Neuronal stem cell (in vitro differentiated cells): ENCODE measurements at regions not wholly inside any gene's neighbourhood (a gene's known extent, or its start where the extent isn't known, plus 50 kb on each side); places are given as distances from the start of the nearest gene placed in this dataset.

Experiments used
- DNase-seq: peaks from one replicate; pipeline ENCODE4 v3.0.0-alpha.2; 2013; ENCODE audit warnings: low spot score
- H2AFZ ChIP-seq: one replicate; pipeline ENCODE4 v1.6.1; 2013; ENCODE audit warnings: mild to moderate bottlenecking, low read length, inconsistent platforms
- H2AK5ac ChIP-seq: 2 replicates; pipeline ENCODE4 v1.6.1; 2013; ENCODE audit warnings: low read depth, mild to moderate bottlenecking, inconsistent platforms, low read length, moderate library complexity, mixed read lengths
- H2BK120ac ChIP-seq: 2 replicates; pipeline ENCODE4 v1.6.1; 2013; ENCODE audit warnings: low read depth, mild to moderate bottlenecking, inconsistent platforms, low read length, moderate library complexity, mixed read lengths
- H2BK12ac ChIP-seq: one replicate; pipeline ENCODE4 v1.6.1; 2013; ENCODE audit warnings: low read length, inconsistent platforms
- H2BK15ac ChIP-seq: 2 replicates; pipeline ENCODE4 v1.6.1; 2013; ENCODE audit warnings: mild to moderate bottlenecking, low read length, inconsistent platforms, mixed read lengths
- H2BK5ac ChIP-seq: one replicate; pipeline ENCODE4 v1.6.1; 2013; ENCODE audit warnings: inconsistent platforms, mild to moderate bottlenecking, low read length, moderate library complexity
- H3K14ac ChIP-seq: one replicate; pipeline ENCODE4 v1.6.1; 2013; ENCODE audit warnings: low read length, inconsistent platforms
- H3K18ac ChIP-seq: 2 replicates; pipeline ENCODE4 v1.6.1; 2013; ENCODE audit warnings: low read length, inconsistent platforms
- H3K23ac ChIP-seq: 2 replicates; pipeline ENCODE4 v1.6.1; 2013; ENCODE audit warnings: low read depth, mild to moderate bottlenecking, mixed read lengths, low read length, inconsistent platforms; ENCODE audit not compliant: poor library complexity
- H3K27ac ChIP-seq: replicated peaks from 3 replicates; pipeline ENCODE4 v1.5.1; 2013; ENCODE audit warnings: low read length, inconsistent platforms
- H3K27me3 ChIP-seq, 3 experiments: 2 replicates each; pipeline ENCODE4 v1.6.1; 2013; ENCODE audit warnings: low read length in 3 of 3, mild to moderate bottlenecking in 2 of 3, inconsistent platforms in 1 of 3, low read depth in 1 of 3, mixed read lengths in 1 of 3, moderate library complexity in 1 of 3; ENCODE audit not compliant: control insufficient read depth in 3 of 3, insufficient read depth in 3 of 3
- H3K36me3 ChIP-seq, 2 donors: replicated peaks in 1 of 2; 2 replicates each; pipeline ENCODE4 v1.6.1; 2013; ENCODE audit warnings: low read length in 2 of 2; ENCODE audit not compliant: control insufficient read depth in 2 of 2, insufficient read depth in 2 of 2
- H3K4ac ChIP-seq: 2 replicates; pipeline ENCODE4 v1.6.1; 2013; ENCODE audit warnings: inconsistent platforms, mild to moderate bottlenecking, low read length, moderate library complexity
- H3K4me1 ChIP-seq, 2 donors: 1 replicate in 1 of 2; 2 replicates in 1 of 2; pipeline ENCODE4 v1.6.1; 2013; ENCODE audit warnings: low read length in 2 of 2, low read depth in 1 of 2; ENCODE audit not compliant: control insufficient read depth in 2 of 2, insufficient read depth in 1 of 2
- H3K4me2 ChIP-seq: one replicate; pipeline ENCODE4 v1.6.1; 2013; ENCODE audit warnings: mild to moderate bottlenecking, low read length, inconsistent platforms; ENCODE audit not compliant: insufficient read depth, poor library complexity, severe bottlenecking
- H3K4me3 ChIP-seq, 2 donors: 2 replicates each; pipeline ENCODE4 v1.5.1; 2013; ENCODE audit warnings: low read length in 2 of 2, mild to moderate bottlenecking in 2 of 2, inconsistent platforms in 1 of 2, moderate library complexity in 1 of 2
- H3K79me1 ChIP-seq: one replicate; pipeline ENCODE4 v1.6.1; 2013; ENCODE audit warnings: low read depth, mild to moderate bottlenecking, inconsistent platforms, low read length, moderate library complexity
- H3K9ac ChIP-seq: one replicate; pipeline ENCODE4 v1.6.1; 2013; ENCODE audit warnings: mild to moderate bottlenecking, low read depth, low read length, inconsistent platforms; ENCODE audit not compliant: poor library complexity
- H3K9me3 ChIP-seq, 2 donors: replicated peaks in 1 of 2; 2 replicates each; pipeline versions ENCODE3 to v1.6.1; 2013; ENCODE audit warnings: low read length in 2 of 2, mild to moderate bottlenecking in 2 of 2, inconsistent platforms in 1 of 2, low read depth in 1 of 2, mixed read lengths in 1 of 2, moderate library complexity in 1 of 2; ENCODE audit not compliant: control insufficient read depth in 2 of 2, insufficient read depth in 1 of 2
- H4K8ac ChIP-seq: one replicate; pipeline ENCODE4 v1.6.1; 2013; ENCODE audit warnings: low read depth, mild to moderate bottlenecking, inconsistent platforms, low read length, moderate library complexity
- H4K91ac ChIP-seq: one replicate; pipeline ENCODE4 v1.6.1; 2013; ENCODE audit warnings: low read length, low read depth, mild to moderate bottlenecking, inconsistent platforms; ENCODE audit not compliant: poor library complexity
- WGBS, 2 donors: extraction: QIAGEN DNeasy Blood & Tissue Kit; methylation state at CpG; one replicate each; pipeline ENCODE4 v1.1.7; 2013; ENCODE audit warnings: missing lambda C conversion rate in 2 of 2, mixed read lengths in 1 of 2; ENCODE audit not compliant: insufficient read length in 2 of 2, insufficient replicate concordance in 1 of 2; ENCODE audit errors: extremely low coverage in 2 of 2; 5-methylcytosine and 5-hydroxymethylcytosine counted together

GRCh38 chr5:162558120-162558519 lies 490.5 kb downstream of the GABRG2 start:
- H3K27me3 ChIP-seq, result no peaks in the 10 kb centered on the region
- no peaks in the 10 kb centered on the region for H3K36me3 ChIP-seq
- no peak overlapping the region for H2BK120ac ChIP-seq
- no peak overlapping the region for H3K14ac ChIP-seq
- WGBS, 2 donors, result no CpG with 5 or more reads among the region's 6 CpGs
- H2AFZ ChIP-seq, result no peak overlapping the region
- no peak overlapping the region for H3K9ac ChIP-seq
- no peak overlapping the region for H3K4me3 ChIP-seq
- no peak overlapping the region for H2BK5ac ChIP-seq
- H2BK15ac ChIP-seq, result no peak overlapping the region
- H4K91ac ChIP-seq, result no peak overlapping the region
- H2AK5ac ChIP-seq, result no peak overlapping the region
- no peak overlapping the region for H3K23ac ChIP-seq
- no peaks in the 10 kb centered on the region for H3K9me3 ChIP-seq
- no peak for DNase-seq
- no peak overlapping the region for H4K8ac ChIP-seq
- H3K18ac ChIP-seq, result no peak overlapping the region
- H3K4me1 ChIP-seq, result no peaks in the 10 kb centered on the region
- no peaks in the 10 kb centered on the region for H3K79me1 ChIP-seq
- H2BK12ac ChIP-seq, result no peak overlapping the region
- H3K27ac ChIP-seq, result no peak overlapping the region
- no peak overlapping the region for H3K4me2 ChIP-seq
- H3K4ac ChIP-seq, result no peak overlapping the region

DNA sequence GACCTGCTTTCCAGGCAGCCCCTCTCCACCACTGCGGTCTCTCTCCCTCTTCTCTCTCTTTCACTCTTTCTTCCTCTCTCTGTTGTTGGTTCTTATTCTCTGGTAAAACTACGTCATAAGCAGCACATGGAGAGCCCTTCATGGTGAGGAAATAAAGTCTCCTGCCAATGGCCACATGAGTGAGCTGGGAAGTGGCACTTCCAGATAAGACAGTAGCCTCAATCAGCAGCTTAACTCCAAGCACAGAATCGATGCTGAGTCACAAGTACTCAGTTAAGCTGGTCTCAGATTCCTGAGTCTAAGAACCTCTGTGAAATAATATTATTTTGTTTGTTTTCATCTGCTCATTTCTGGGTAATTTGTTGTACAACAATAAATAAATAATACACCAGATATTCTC lies 500.1 kb downstream of the GABRG2 start:
- H3K18ac ChIP-seq, result no peak overlapping the region
- H2AK5ac ChIP-seq, result no peak overlapping the region
- no peak overlapping the region for H2AFZ ChIP-seq
- H3K4me3 ChIP-seq, result no peak overlapping the region
- no peak overlapping the region for H3K23ac ChIP-seq
- no peaks in the 10 kb centered on the region for H3K36me3 ChIP-seq
- no peak overlapping the region for H3K9ac ChIP-seq
- H3K79me1 ChIP-seq, result no peaks in the 10 kb centered on the region
- WGBS, 2 donors, result no CpG with 5 or more reads among the region's 3 CpGs
- H3K9me3 ChIP-seq, result no peaks in the 10 kb centered on the region
- H3K14ac ChIP-seq, result no peak overlapping the region
- DNase-seq, result no peak
- H3K27me3 ChIP-seq, result no peaks in the 10 kb centered on the region
- no peak overlapping the region for H3K4me2 ChIP-seq
- no peak overlapping the region for H3K27ac ChIP-seq
- H3K4me1 ChIP-seq, result no peaks in the 10 kb centered on the region
- H2BK120ac ChIP-seq, result no peak overlapping the region
- no peak overlapping the region for H4K91ac ChIP-seq
- H3K4ac ChIP-seq, result no peak overlapping the region
- H4K8ac ChIP-seq, result no peak overlapping the region
- no peak overlapping the region for H2BK5ac ChIP-seq
- no peak overlapping the region for H2BK12ac ChIP-seq
- H2BK15ac ChIP-seq, result no peak overlapping the region

- H3K23ac ChIP-seq, result no peak overlapping the region
- no peak overlapping the region for H2AFZ ChIP-seq
- no peak overlapping the region for H3K18ac ChIP-seq
- H2AK5ac ChIP-seq, result no peak overlapping the region
- H4K91ac ChIP-seq, result no peak overlapping the region
- H3K4me3 ChIP-seq, result no peak overlapping the region
- H3K4ac ChIP-seq, result no peak overlapping the region
- no peak overlapping the region for H4K8ac ChIP-seq
- no CpG with 5 or more reads among the region's 2 CpGs for whole genome bisulfite sequencing, 2 donors
- H2BK120ac ChIP-seq, result no peak overlapping the region
- DNase-seq, result no peak
- H2BK5ac ChIP-seq, result no peak overlapping the region
- no peak overlapping the region for H3K4me2 ChIP-seq
- no peak overlapping the region for H2BK12ac ChIP-seq
- no peak overlapping the region for H2BK15ac ChIP-seq
- no peaks in the 10 kb centered on the region for H3K79me1 ChIP-seq
- H3K4me1 ChIP-seq, result no peaks in the 10 kb centered on the region
- no peaks in the 10 kb centered on the region for H3K9me3 ChIP-seq
- H3K36me3 ChIP-seq, result no peaks in the 10 kb centered on the region
- no peak overlapping the region for H3K27ac ChIP-seq
- H3K9ac ChIP-seq, result no peak overlapping the region
- no peaks in the 10 kb centered on the region for H3K27me3 ChIP-seq
- no peak overlapping the region for H3K14ac ChIP-seq
These were observed 506.2 kb downstream of the GABRG2 start for GRCh38 chr5:162573758-162574157.

DNA sequence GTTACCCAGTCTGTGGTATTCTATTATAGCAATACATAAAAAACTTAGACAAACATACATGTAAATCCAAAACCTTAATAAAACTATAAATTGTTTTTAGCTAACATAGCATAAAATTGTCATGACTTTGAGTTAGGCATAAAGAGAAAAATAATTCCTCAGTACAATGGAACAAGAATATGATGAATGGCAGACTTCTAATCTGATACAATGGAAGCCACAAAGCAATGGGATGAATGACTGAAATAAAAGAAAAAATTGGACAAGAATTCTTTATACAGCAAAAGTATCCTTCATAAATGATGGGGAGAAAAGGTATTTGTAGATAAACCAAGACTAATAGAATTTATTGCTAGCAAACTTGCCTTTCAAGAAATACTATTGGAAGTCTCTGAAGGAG lies 524.2 kb downstream of the GABRG2 start:
- DNase-seq, result no peak
- Histone ChIP-seq H2AFZ (no peak overlapping the region), H2BK12ac (no peak overlapping the region), H3K36me3 (no peaks in the 10 kb centered on the region), H3K18ac (no peak overlapping the region), H3K14ac (no peak overlapping the region), H4K91ac (no peak overlapping the region), H4K8ac (no peak overlapping the region), H3K79me1 (no peaks in the 10 kb centered on the region), H3K27me3 (no peaks in the 10 kb centered on the region), H2AK5ac (no peak overlapping the region), H3K4me2 (no peak overlapping the region), H3K27ac (no peak overlapping the region), H3K9me3 (no peaks in the 10 kb centered on the region), H3K4me1 (no peaks in the 10 kb centered on the region), H2BK15ac (no peak overlapping the region), H3K4ac (no peak overlapping the region), H2BK5ac (no peak overlapping the region), H3K4me3 (no peak overlapping the region), H3K23ac (no peak overlapping the region), H3K9ac (no peak overlapping the region), H2BK120ac (no peak overlapping the region)
